GM19463 (cell line): ENCODE measurements at regions not wholly inside any gene's neighbourhood (a gene's known extent, or its start where the extent isn't known, plus 50 kb on each side); places are given as distances from the start of the nearest gene placed in this dataset.

Source experiments
- ATAC-seq: cut with Tn5 transposase; IDR thresholded peaks from one replicate; pipeline ENCODE4 v1.9.1; 2021; ENCODE audit warnings: mild to moderate bottlenecking, moderate library complexity; ENCODE audit not compliant: unreplicated experiment

- no peak for ATAC-seq
These were observed 54.7 kb downstream of the GLUD2 start for GRCh38 chrX:121102101-121102500.

GRCh38 chrX:121103381-121103780 lies 56.0 kb downstream of the GLUD2 start:
- no peak for ATAC-seq

- ATAC-seq, result no peak
These were observed 59.2 kb downstream of the GLUD2 start for GRCh38 chrX:121106484-121107235.

GRCh38 chrX:121109986-121110385 lies 62.6 kb downstream of the GLUD2 start:
- no peak for ATAC-seq

- no peak for ATAC-seq
These were observed 63.1 kb downstream of the GLUD2 start for GRCh38 chrX:121110536-121110935.

- no peak for ATAC-seq
These were observed 67.3 kb downstream of the GLUD2 start for GRCh38 chrX:121114691-121115090.

GRCh38 chrX:121120690-121121605 lies 73.5 kb downstream of the GLUD2 start:
- no peak for ATAC-seq

- ATAC-seq, result no peak
These were observed 74.9 kb downstream of the GLUD2 start for GRCh38 chrX:121122332-121122731.

GRCh38 chrX:121128925-121129877 lies 81.8 kb downstream of the GLUD2 start:
- no peak for ATAC-seq

GRCh38 chrX:121132675-121133074 lies 85.3 kb downstream of the GLUD2 start:
- ATAC-seq, result no peak

- no peak for ATAC-seq
These were observed 88.2 kb downstream of the GLUD2 start for GRCh38 chrX:121135488-121136207.

- ATAC-seq, result no peak
These were observed 98.7 kb downstream of the GLUD2 start for GRCh38 chrX:121146059-121146628.

GRCh38 chrX:121150217-121150616 lies 102.8 kb downstream of the GLUD2 start:
- ATAC-seq, result no peak

- ATAC-seq, result peak; percentile 65
These were observed 103.9 kb downstream of the GLUD2 start for GRCh38 chrX:121151293-121151692.

GRCh38 chrX:121154858-121155404 lies 107.5 kb downstream of the GLUD2 start:
- no peak for ATAC-seq

GRCh38 chrX:121160987-121161386 lies 113.6 kb downstream of the GLUD2 start:
- peak; percentile 71 for ATAC-seq

- peak; percentile 41 for ATAC-seq
These were observed 114.1 kb downstream of the GLUD2 start for GRCh38 chrX:121161501-121161933.

GRCh38 chrX:121163443-121163842 lies 116.0 kb downstream of the GLUD2 start:
- no peak for ATAC-seq

- no peak for ATAC-seq
These were observed 118.5 kb downstream of the GLUD2 start for GRCh38 chrX:121165930-121166359.
